LoVo (cell line): ENCODE measurements at regions not wholly inside any gene's neighbourhood (a gene's known extent, or its start where the extent isn't known, plus 50 kb on each side); places are given as distances from the start of the nearest gene placed in this dataset.
"Not testable (repeated sequence)": the region's sequence is repeated elsewhere in the genome, so short reads cannot be mapped to it uniquely, and the experiment has no call there.

Source experiments
- DNase-seq: peaks from one replicate; pipeline ENCODE4 v3.0.0-alpha.2; 2016; ENCODE audit warnings: low spot score

DNA sequence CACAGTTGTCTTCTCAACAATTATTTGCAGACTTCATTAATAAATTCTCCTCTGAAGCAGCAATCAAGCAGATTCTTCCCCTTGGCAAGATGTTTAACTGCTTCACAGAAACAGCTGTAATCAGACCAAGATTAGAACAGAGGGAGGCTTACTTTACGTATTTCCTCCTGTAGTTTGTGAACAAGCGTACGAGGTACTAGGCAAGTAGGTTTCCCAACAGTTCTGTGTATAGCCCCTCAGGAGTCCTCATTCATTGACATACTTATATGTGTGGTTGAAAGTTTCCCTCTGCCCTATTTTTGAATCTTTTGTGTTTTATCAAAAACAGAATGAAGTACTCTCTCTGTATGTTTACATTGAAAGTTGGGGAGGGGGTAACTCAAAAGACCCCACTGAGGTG is 128.0 kb downstream of the SPATA31D1 start:
- no peak for DNase-seq

DNA sequence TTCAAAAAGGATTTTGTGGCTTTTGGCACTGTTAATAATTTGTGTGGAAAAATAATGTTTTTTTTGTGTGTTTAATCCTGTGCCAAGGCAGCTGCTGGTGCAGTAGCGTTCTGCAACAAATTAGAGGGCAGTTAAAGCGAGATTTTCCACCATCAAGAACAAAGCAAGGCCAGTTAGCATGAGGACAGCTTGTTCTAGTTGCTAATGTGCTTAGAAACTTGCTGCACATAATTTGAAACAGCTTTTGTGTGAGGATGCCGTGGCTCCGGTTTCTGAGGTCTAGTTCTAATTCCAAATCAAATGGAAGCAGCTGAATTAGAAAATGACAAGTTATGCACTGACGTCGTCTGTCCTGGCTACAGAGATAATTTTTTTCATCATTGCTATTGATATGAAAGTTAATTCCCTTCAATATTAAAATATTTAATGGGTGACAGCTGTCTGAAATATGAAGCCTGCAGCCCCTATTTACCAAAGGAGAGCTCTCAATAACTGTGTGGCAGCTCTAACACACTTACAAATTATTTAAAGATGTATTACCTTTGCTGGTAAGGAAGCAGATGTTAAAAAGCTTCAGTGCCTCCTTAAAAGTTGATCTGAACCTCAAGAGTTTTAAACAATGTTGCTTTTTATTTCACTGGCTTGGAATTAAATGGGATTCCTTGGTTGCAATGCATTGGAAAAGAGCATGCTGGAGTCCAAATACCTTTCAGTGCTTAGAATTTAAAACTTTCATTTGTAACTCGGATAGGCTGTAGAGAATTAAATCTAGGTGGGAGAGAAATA is 128.6 kb downstream of the SPATA31D1 start:
- no peak for DNase-seq

DNA sequence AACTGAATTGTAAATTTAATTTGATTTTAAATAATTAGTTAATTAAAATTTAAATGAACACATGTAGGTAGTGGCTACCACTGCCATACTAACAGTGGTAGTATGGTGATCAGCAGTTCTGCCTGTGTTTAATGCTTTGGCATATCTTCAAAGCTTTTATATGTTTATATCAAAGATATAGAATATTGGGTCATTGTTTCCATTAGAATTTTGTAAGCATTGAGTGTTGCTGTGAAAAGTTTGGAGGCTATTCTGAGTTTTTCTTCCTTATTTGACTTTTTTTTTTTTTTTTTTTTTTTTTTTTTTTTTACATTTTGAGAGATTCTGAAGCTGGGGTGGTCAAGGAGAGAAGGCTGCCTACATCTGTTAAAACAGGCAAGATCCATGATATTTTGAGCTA is 134.2 kb downstream of the SPATA31D1 start:
- DNase-seq = no peak

DNA sequence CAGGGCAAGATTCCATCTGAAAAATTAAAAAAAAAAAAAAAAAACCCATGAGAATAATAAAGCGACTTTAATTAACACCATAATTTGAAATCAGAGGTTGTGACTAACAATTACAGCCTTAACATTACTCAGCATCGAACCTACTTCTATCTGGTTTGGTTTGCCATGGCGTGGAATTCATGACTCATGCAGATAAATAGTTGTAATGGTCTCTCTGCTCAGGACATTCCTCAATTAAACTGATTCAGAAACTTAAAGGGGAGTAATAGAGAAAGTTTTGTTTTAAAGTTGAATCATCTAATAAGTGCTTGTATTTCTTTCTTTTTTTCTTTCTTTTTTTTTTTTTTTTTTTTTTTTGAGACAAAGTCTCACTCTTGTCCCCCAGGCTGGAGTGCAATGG is 135.5 kb downstream of the SPATA31D1 start:
- no peak for DNase-seq

DNA sequence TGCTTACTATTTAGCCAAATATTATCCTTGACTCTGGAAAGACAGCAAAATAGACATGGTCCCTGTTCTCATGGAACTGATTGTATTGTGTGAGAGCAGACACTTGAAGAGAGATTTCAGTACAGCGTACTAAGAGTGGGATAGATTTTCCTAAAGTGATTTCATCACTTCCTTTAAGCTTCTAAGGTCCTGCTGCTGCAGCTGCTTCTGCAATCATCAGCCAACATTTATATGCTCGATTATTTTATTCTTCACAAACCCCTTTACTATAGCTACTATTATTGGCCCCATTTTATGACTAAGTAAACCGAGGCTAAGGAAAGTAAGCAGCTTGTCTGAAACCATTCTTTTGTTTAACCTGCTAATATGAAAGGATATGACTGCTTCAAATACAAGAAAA is 137.7 kb downstream of the SPATA31D1 start:
- no peak for DNase-seq

DNA sequence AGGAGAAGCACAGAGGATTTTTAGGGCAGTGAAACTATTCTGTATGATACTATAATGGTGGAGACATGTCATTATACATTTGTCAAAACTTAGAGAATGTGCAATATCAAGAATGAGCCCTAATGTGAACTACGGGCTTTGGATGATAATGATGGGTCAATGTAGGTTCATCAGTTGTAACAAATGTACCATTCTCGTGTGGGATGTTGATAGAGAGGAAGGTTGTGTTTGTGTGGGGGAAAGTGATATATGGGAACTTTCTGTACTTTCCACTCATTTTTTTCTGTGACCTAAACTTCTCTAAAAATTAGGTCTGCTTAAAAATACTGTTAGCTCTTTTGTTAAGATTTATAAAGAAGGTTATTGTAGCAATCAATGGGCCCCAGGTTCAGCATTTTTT is 138.9 kb downstream of the SPATA31D1 start:
- DNase-seq = no peak

DNA sequence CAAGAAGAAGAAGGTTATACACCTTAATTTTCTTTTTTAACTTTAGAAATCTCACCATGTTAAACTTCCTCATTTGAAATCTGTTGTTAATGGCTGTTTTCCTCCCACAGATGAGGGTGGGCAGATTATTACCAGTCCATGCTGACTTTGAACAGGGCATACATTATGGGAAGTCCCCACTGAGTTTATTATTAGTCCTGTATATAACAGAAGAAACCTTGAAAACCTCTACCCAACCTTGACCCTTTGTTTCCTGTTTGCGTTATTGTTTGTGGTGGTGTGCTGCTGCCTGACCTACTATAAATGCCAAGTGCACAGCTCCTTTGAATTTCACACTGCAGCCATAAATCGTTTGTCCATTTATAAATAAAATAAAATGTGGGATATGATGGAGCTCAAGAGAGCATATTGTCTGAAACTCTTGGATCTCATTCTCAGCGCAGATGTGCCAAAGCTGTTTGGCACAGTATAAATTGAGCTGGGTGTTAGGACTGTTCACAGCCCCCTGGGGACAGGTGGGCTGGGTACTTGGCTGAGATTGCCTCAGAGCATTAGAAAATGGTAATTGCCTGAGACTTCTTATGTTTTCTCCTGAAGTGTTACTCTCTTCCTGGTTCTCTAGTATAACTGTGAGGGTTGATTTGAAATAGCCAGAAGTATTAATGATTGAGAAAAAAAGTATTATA is 139.6 kb downstream of the SPATA31D1 start:
- DNase-seq = no peak

DNA sequence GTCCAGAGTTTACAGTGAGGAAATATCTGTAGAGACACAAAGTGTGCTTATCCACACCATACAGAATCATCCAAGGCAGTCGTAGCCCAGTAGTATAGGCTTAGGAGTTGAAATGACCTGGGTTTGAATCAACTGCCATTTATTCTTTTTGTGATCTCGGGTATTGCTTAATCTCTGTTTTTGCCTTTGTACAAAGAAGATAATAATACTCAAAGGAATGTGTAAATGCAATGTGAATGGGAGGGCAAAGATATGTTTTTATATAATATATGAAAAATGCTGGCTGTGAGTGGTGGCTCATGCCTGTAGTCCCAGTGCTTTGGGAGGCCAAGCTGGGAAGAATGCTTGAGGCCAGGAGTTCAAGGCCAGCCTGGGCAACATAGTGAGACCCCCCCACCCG is 141.1 kb downstream of the SPATA31D1 start:
- no peak for DNase-seq

DNA sequence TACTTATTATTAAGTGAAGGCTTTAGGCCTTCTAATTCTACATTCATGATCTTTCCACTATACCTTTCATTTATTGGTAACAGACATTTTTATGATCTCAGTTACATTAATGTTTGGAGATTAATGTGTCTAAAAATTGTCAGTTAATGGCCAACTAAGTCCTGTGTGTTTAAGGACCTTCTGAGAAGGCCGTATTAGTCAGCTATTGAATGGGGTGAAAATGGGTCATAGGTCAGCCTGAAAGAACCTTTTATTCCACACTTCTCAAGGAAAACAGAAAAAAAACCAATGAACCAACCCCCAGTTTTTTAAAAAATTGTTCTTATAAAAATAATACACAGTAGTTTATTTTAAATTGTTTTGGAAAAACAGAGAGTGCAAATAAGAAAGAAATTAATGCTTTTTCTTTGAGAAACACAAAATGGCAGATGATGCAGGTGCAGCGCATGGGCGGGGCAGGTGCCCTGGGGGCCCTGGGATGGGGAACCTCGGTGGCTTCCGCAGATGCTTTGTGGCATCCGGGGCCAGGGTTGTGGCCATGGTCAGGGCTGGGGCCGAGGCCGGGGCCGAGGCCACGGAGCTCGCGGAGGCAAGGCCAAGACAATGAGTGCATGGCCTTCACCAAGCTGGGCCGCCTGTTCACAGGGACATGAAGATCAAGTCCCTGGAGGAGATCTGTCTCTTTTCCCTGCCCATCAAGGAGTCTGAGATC is 141.9 kb downstream of the SPATA31D1 start:
- DNase-seq = no peak

DNA sequence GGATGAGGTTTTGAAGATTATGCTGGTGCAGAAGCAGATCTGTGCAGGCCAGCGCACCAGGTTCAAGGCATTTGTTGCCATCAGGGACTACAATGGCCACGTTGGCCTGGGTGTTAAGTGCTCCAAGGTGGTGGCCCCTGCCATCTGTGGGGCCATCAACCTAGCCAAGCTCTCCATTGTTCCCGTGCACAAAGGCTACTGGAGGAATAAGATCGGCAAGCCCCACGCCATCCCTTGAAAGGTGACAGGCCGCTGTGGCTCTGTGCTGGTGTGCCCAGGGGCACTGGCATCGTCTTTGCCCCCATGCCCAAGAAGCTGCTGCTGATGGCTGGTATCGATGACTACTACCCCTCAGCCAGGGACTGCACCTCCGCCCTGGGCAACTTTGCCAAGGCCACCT is 142.5 kb downstream of the SPATA31D1 start:
- no peak for DNase-seq

DNA sequence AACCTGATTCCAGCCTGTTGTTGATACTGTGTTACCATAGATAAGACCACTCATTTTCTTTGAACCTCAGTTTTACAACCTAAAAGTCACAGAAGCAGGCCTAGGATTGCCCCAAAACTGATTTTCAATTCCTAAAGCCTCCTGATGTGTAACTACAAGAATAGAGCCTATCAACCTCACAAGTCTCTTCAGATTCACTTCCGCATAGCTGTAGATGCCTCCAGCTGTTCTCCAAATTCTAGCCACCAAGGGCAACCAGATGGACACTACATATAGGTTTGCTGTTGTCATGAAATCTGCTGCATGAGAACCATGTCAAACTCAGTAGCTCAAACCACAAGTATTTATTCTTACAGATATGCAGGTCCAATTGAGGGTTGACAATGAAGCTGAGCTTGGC is 143.5 kb downstream of the SPATA31D1 start:
- no peak for DNase-seq

DNA sequence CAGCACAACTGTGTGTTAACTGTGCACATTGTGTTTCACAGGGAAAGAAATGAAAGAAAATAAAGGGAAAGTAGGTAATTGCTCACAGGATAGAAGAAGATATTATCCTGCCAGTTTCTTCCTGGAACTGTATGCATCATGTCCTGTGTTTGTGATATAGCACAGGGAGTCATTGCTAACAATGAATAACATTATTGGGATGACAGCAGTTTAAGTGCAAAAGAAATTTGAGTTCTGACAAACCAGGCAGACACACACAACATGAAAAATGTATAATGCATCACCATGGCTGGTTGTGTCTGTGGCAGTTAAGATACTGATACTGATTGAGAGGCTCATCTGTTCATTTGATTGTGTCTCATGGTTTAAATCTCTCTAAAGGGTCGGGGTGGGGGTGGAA is 145.4 kb downstream of the SPATA31D1 start:
- DNase-seq = no peak

DNA sequence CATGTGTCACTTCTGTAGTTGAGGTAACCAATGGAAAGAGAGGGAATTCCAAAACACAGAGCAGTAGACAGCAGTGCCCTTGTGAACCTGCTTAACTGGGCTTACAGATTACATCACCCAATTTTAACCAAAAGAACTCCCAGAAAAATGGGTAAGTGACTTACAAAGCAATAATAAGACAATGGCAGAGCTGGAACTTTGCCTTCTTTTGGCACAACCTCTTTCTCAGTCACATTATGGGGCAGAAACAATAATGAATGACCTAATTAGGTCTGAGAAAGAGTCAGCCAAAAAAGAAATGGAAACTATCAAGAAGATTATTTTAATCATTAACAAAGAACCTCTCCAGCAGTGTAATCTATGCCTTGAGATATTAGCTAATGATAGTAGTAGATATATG is 146.5 kb downstream of the SPATA31D1 start:
- DNase-seq = no peak

DNA sequence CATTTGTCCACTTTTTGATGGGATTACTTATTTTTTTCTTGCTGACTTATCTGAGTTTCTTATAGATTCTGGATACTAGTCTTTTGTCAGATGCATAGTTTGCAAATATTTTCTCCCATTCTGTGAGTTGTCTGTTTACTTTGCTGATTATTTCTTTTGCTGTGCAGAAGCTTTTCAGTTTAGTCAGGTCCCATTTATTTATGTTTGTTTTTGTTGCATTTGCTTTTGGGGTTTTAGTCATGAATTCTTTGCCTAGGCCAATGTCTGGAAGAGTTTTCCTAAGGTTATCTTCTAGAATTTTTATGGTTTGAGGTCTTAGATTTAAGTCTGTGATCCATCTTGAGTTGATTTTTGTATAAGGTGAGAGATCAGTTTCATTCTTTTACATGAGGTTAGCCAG is 149.5 kb downstream of the SPATA31D1 start:
- DNase-seq = not testable (repeated sequence)

DNA sequence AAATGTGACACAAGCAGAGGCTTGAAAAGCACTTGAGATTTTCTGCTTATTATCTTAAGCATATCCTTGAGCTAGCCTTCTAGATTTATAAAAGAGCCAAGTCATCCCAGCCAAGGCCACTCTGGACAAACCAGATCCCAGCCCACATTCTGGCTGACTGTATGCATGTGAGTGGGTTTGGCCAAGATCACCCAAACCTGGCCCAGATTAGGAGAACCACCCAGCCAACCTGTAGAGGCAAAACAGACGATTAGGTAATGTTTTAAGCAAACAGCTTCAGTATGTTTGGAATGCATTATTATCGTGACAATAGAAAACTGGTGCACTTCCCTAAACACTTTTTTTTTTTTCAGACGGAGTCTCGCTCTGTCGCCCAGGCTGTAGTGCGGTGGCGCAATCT is 151.9 kb downstream of the SPATA31D1 start:
- DNase-seq = no peak

DNA sequence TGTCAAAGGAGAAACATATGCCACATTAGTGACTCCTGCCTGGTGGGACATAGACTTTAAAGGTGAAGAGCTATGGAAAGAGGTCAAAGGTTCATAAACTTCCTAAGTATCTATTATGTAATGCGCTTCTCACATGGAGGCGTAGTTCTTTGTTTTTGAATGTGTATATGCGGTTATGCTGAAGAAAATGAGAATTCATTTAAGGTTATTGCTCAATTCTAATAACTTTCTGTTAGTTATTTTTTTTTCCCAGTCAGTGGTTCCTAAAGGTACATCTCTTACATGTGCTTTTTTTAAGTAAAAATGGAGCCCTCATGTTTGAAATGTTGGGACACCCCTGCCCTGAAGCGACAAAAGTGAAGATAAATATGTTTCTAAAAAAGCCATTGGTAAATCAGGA is 156.2 kb downstream of the SPATA31D1 start:
- DNase-seq = no peak

DNA sequence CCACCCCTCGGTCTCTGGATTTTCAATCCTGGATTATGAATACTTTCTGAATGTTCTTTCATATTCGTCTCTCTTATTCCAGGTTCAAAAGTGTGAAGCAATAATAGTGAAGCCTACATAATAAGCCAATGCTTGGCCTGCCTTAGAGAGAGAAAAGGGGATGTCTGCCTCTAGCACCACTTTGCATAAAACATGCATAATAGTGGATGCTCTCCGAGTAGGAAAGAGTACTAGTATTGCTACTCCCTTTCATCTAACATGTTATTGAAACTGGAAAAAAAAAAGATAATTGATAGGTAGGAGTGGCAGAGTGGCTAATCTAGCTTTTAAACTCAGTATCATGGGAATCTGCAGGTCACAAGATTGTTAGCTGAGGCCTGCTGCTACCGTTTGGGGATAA is 158.1 kb downstream of the SPATA31D1 start:
- no peak for DNase-seq

DNA sequence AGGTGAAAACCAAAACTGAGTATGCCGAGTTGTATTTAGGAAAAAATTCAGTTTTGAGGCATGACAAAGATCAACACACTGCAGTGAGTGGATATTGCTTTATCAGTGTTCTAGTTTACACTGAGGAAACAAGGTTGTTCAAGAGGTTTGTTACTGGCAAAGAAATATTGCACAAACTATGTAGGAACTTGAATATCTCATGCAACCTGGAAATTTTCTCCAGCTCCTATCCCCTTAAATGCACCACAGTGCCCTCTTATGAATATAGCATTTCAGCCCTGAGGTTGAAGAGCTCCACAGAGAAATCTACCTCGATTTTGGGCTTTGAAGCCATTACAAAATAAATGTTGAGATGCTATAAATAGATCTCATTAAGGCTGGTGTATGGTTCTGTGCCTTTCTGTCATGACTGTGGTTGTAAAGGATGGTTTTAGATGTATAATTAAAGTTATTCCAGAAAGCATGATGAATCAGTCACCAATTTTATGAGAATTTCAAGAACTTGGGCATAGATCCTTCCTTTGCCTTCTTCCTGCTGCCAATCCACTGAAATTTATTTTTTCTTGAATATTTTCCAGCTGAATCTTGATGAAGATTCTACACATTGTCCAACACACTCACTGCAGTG is 159.3 kb downstream of the SPATA31D1 start:
- no peak for DNase-seq

DNA sequence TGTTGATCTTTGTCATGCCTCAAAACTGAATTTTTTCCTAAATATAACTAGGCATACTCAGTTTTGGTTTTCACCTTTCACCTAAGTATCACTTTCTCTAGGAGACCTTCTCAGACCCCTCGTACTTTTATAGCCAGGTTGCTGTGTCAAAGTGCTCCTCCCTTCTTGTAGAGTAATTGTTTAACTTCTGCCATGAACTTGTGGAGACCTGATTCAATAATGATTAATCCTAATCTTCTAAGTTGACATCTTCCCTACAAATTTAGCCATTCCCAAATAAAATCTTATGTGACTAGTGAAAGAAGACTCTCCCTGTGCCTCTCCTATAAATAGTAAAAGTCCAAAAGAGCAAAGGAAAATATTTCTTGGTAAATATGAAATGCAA is 159.8 kb downstream of the SPATA31D1 start:
- DNase-seq = no peak

DNA sequence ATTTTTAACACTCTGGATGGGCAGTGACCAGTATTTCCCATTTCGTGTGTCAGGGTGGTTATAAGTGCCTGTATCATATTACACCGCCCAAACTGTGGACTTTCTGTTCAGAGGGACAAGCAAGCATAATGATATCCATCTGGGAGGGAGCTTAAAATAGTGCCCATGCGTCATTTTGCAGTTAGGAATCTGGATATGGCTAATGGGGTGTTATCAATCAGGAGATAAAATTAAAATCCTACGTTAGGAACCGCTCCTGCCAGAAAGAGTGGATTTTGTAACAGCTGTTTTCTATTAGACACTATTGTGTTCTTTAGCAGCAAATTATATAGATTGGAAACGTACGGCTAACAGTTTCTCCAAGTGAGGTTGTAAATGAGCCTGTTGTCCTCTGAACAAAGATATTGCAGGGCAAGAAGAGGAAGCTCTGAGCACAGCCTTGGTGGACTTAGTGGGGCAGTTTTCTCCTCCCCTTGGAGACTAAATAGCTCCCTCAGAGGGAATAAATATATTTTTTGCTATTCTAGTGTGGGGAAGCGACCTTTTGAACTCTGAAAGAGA is 160.4 kb downstream of the SPATA31D1 start:
- DNase-seq = no peak

DNA sequence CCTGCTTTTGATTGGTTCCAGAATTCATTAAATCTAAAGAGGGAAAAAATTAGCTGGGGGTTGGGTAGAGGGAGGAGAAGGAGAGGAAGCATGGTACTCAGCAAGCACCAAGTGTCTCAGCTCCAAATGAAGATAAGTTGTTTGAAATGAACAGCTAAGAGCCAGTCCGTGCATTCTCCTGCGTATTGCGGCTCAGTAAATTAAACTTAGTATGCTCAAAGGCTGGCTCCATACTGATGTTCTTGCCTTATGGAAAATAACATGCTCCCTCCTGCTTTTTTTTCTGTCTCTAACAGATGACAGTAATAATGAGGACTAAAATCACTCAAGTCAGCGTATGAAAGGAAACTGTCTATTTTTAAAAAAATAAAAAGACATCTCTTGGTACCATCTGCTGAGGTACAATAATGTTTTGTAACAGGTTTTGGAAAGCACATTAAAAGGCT is 161.0 kb downstream of the SPATA31D1 start:
- DNase-seq = no peak

DNA sequence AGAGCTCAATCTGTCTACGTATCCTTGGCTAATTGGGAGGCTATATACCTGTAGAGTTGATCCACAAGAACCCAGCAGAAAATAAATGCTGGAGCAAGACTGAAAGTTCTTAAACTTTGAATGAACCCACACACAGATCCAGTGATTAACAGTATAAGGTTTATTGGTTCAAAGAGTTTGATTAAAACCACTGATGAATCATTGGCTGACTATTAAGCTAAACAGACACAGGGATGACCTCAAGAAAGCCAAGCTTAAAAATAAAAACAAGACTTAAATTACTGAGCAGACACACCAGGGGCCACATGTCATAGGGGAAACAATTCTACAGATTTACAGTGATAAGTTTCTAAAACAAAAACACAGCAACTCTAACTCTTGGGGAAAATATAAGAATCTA is 163.6 kb downstream of the SPATA31D1 start:
- DNase-seq = no peak
